22Rv1 (cell line): ENCODE measurements at regions not wholly inside any gene's neighbourhood (a gene's known extent, or its start where the extent isn't known, plus 50 kb on each side); places are given as distances from the start of the nearest gene placed in this dataset.

Source experiments
- CTCF ChIP-seq: fragments of 450-650 bp; IDR thresholded peaks from 2 replicates; pipeline ENCODE4 v1.5.1; 2017; ENCODE audit warnings: mild to moderate bottlenecking
- ZFX ChIP-seq: fragments of 450-650 bp; IDR thresholded peaks from 2 replicates; pipeline ENCODE4 v1.6.1; 2017; ENCODE audit warnings: antibody characterized with exemption, borderline replicate concordance

DNA sequence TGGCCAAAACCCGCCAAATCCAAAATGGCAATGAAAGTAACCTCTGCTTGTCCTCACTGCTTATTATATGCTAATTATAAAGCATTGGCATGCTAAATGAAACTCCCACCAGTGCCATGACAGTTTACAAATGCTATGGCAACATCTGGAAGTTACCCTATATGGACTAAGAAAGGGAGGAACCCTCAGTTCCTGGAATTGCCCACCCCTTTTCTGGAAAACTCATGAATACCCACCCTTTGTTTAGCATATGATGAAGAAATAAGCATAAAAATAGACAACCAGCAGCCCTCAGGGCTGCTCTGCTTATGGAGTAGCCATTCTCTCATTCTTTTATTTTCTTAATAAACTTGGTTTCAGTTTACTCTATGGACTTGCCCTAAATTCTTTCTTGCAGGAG lies 269.8 kb downstream of the OLFM4 start:
- no peak for TF ChIP-seq CTCF
- TF ChIP-seq ZFX: no peak
